HUES6 (cell line): ENCODE measurements at regions not wholly inside any gene's neighbourhood (a gene's known extent, or its start where the extent isn't known, plus 50 kb on each side); places are given as distances from the start of the nearest gene placed in this dataset.

Source experiments
- H3K27ac ChIP-seq: 2 replicates; pipeline ENCODE4 v1.7.0; 2013; ENCODE audit warnings: low read depth, mild to moderate bottlenecking, low read length, inconsistent platforms
- H3K27me3 ChIP-seq: 2 replicates; pipeline ENCODE4 v1.6.1; 2013; ENCODE audit warnings: low read length; ENCODE audit not compliant: control insufficient read depth, insufficient read depth
- H3K36me3 ChIP-seq: 2 replicates; pipeline ENCODE4 v1.6.1; 2013; ENCODE audit warnings: low read length; ENCODE audit not compliant: control insufficient read depth, insufficient read depth
- H3K4me1 ChIP-seq: 2 replicates; pipeline ENCODE4 v1.6.1; 2013; ENCODE audit warnings: low read length; ENCODE audit not compliant: control insufficient read depth, insufficient read depth
- H3K4me3 ChIP-seq: 2 replicates; pipeline ENCODE4 v1.5.1; 2013; ENCODE audit warnings: low read depth, low read length
- H3K9ac ChIP-seq: one replicate; pipeline ENCODE4 v1.6.1; 2013; ENCODE audit warnings: mild to moderate bottlenecking, low read length
- H3K9me3 ChIP-seq: 2 replicates; pipeline ENCODE4 v1.6.1; 2013; ENCODE audit warnings: low read depth, low read length; ENCODE audit not compliant: control insufficient read depth, insufficient read depth

GRCh38 chr12:5377997-5378592 lies 53.8 kb upstream of the NTF3 start:
- Histone ChIP-seq H3K4me3 (no peak overlapping the region), H3K36me3 (no peaks in the 10 kb centered on the region), H3K27ac (no peak overlapping the region), H3K9ac (no peak overlapping the region), H3K27me3 (no peaks in the 10 kb centered on the region), H3K9me3 (no peaks in the 10 kb centered on the region), H3K4me1 (no peaks in the 10 kb centered on the region)

- no peaks in the 10 kb centered on the region for H3K27me3 ChIP-seq
- H3K36me3 ChIP-seq, result no peaks in the 10 kb centered on the region
- no peaks in the 10 kb centered on the region for H3K9me3 ChIP-seq
- peaks cover 2% of the 10 kb centered on the region; the same call in 1 of the 2 replicates for H3K4me1 ChIP-seq
- no peak overlapping the region for H3K9ac ChIP-seq
- H3K4me3 ChIP-seq, result no peak overlapping the region
- no peak overlapping the region for H3K27ac ChIP-seq
These were observed 52.0 kb upstream of the NTF3 start for GRCh38 chr12:5379749-5380496.
